Motor neuron (in vitro differentiated cells): ENCODE measurements at regions not wholly inside any gene's neighbourhood (a gene's known extent, or its start where the extent isn't known, plus 50 kb on each side); places are given as distances from the start of the nearest gene placed in this dataset.
A peak's percentile ranks its signal among the peaks of the same experiment; 100 is the strongest.

Source experiments
- ATAC-seq, 8 experiments: fragments of 200-7000 bp; cut with Tn5 transposase; replicated peaks in 6 of 8; 2 replicates each; pipeline ENCODE4 v1.8.0; 2021; ENCODE audit warnings: mild to moderate bottlenecking in 8 of 8, moderate library complexity in 8 of 8
- H3K27ac ChIP-seq, 2 donors: fragments of 250-450 bp; sonication (Bioruptor Pico); 2 replicates each; pipeline ENCODE4 v1.9.0; 2021; ENCODE audit warnings: antibody characterized with exemption in 2 of 2, mild to moderate bottlenecking in 2 of 2, moderate library complexity in 1 of 2
- H3K4me1 ChIP-seq, 2 donors: fragments of 250-450 bp; sonication (Bioruptor Pico); replicated peaks in 1 of 2; 2 replicates each; pipeline ENCODE4 v1.6.1; 2021; ENCODE audit warnings: antibody characterized with exemption in 2 of 2, mild to moderate bottlenecking in 2 of 2, moderate library complexity in 1 of 2
- H3K4me3 ChIP-seq, 5 donors: fragments of 250-450 bp; sonication (Bioruptor Pico); 2 replicates each; pipeline ENCODE4 v1.9.0; 2021; ENCODE audit warnings: antibody characterized with exemption in 5 of 5, mild to moderate bottlenecking in 5 of 5, moderate library complexity in 4 of 5
- WGBS, 10 experiments: fragments of 450-650 bp; shearing (Covaris generic); methylation state at CpG; one replicate each; pipeline ENCODE4 v1.0.0; 2022; 5-methylcytosine and 5-hydroxymethylcytosine counted together
- in situ Hi-C, 9 experiments: fragments of 400-800 bp; cut with MboI; loops; one replicate each; pipeline ENCODE4 v1.15.0; 2021; ENCODE audit warnings: low sequenced_read_pairs in 9 of 9, low pct_unique_long_range_greater_than_20kb in 2 of 9; ENCODE audit not compliant: unreplicated experiment in 9 of 9

- H3K27ac ChIP-seq: no peak overlapping the region
- WGBS, 10 experiments: 0 to 100% (median 57%) methylated on average over 1 to 2 of the region's 2 CpGs; no CpG with 5 or more reads in 1 of the 10 experiments
- H3K4me3 ChIP-seq: no peak overlapping the region
- H3K4me1 ChIP-seq: peaks cover 2 to 12% of the 10 kb centered on the region in 2 donors
- no peak for ATAC-seq
- in situ Hi-C loops: no loop called here
These were observed 446.4 kb upstream of the CADM1 start for GRCh38 chr11:115950660-115951059.

- 0 to 60% (median 32%) methylated on average over 2 to 8 of the region's 8 CpGs; no CpG with 5 or more reads in 3 of the 10 experiments for WGBS, 10 experiments
- H3K4me3 ChIP-seq: no peak overlapping the region
- H3K4me1 ChIP-seq: peaks cover 32 to 34% of the 10 kb centered on the region in 2 donors
- H3K27ac ChIP-seq: peak overlapping the region; percentile 14 to 69
- in situ Hi-C loops: no loop called here
- ATAC-seq: peak in 5 of 8 experiments; percentile 82 to 90 (median 86)
These were observed 440.4 kb upstream of the CADM1 start for GRCh38 chr11:115944596-115944995.

- WGBS, 10 experiments: 50 to 80% (median 71%) methylated on average over 1 of the region's 2 CpGs; no CpG with 5 or more reads in 6 of the 10 experiments
- H3K27ac ChIP-seq: no peak overlapping the region
- in situ Hi-C loops: no loop called here
- peaks cover 35 to 41% of the 10 kb centered on the region in 2 donors for H3K4me1 ChIP-seq
- no peak overlapping the region for H3K4me3 ChIP-seq
- ATAC-seq: no peak
These were observed 437.8 kb upstream of the CADM1 start for GRCh38 chr11:115942011-115942410.

- H3K27ac ChIP-seq: no peak overlapping the region
- H3K4me3 ChIP-seq: no peak overlapping the region
- in situ Hi-C loops: no loop called here
- peaks cover 35 to 41% of the 10 kb centered on the region in 2 donors for H3K4me1 ChIP-seq
- 40 to 92% (median 57%) methylated on average over 1 to 14 of the region's 15 CpGs; no CpG with 5 or more reads in 3 of the 10 experiments for WGBS, 10 experiments
- peak in 7 of 8 experiments; percentile 69 to 97 (median 73) for ATAC-seq
These were observed 437.3 kb upstream of the CADM1 start for GRCh38 chr11:115941481-115941993.

- no peak overlapping the region for H3K27ac ChIP-seq
- 0 to 100% (median 85%) methylated on average over 1 to 4 of the region's 5 CpGs; no CpG with 5 or more reads in 2 of the 10 experiments for WGBS, 10 experiments
- peaks cover 35 to 38% of the 10 kb centered on the region in 2 donors for H3K4me1 ChIP-seq
- in situ Hi-C loops: no loop called here
- ATAC-seq: peak in 5 of 8 experiments; percentile 5 to 19 (median 12)
- H3K4me3 ChIP-seq: no peak overlapping the region
These were observed 436.8 kb upstream of the CADM1 start for GRCh38 chr11:115941044-115941443.

- no peak for ATAC-seq
- in situ Hi-C loops: no loop called here
- 17 to 100% (median 70%) methylated on average over 1 to 4 of the region's 7 CpGs; no CpG with 5 or more reads in 2 of the 10 experiments for WGBS, 10 experiments
These were observed 435.7 kb upstream of the CADM1 start for GRCh38 chr11:115939731-115940421.

GRCh38 chr11:115939104-115939730 lies 435.0 kb upstream of the CADM1 start:
- 0 to 81% (median 71%) methylated on average over 1 to 4 of the region's 6 CpGs; no CpG with 5 or more reads in 5 of the 10 experiments for WGBS, 10 experiments
- H3K4me3 ChIP-seq: no peak overlapping the region
- peaks cover 22 to 23% of the 10 kb centered on the region in 2 donors for H3K4me1 ChIP-seq
- in situ Hi-C loops: no loop called here
- ATAC-seq: peak in 1 of 8 experiments; percentile 10
- no peak overlapping the region for H3K27ac ChIP-seq

More at GRCh38 chr11:115939731-115940421, 435.7 kb upstream of the CADM1 start:
- Histone ChIP-seq H3K27ac (no peak overlapping the region), H3K4me3 (no peak overlapping the region), H3K4me1 (peaks cover 29 to 30% of the 10 kb centered on the region in 2 donors)

- Histone ChIP-seq H3K4me1 (peaks cover 13 to 26% of the 10 kb centered on the region in 2 donors), H3K27ac (no peak overlapping the region), H3K4me3 (no peak overlapping the region)
- WGBS, 10 experiments: 0 to 100% (median 80%) methylated on average over 1 to 4 of the region's 4 CpGs; no CpG with 5 or more reads in 2 of the 10 experiments
- in situ Hi-C loops: no loop called here
- no peak for ATAC-seq
These were observed 429.3 kb upstream of the CADM1 start for GRCh38 chr11:115933564-115933963.

GRCh38 chr11:115931548-115932083 lies 427.4 kb upstream of the CADM1 start:
- in situ Hi-C loops: no loop called here
- Histone ChIP-seq H3K4me3 (no peak overlapping the region), H3K4me1 (peaks cover 13 to 26% of the 10 kb centered on the region in 2 donors), H3K27ac (no peak overlapping the region)
- no peak for ATAC-seq
- WGBS, 10 experiments: 80 to 100% methylated on average over 1 of the region's 1 CpG; no CpG with 5 or more reads in 8 of the 10 experiments

GRCh38 chr11:115930886-115931547 lies 426.8 kb upstream of the CADM1 start:
- WGBS, 10 experiments: 0 to 60% (median 40%) methylated on average over 1 to 3 of the region's 3 CpGs; no CpG with 5 or more reads in 7 of the 10 experiments
- H3K4me1 ChIP-seq: peaks cover 13 to 26% of the 10 kb centered on the region in 2 donors
- H3K27ac ChIP-seq: no peak overlapping the region
- peak in 3 of 8 experiments; percentile 21 to 50 (median 29) for ATAC-seq
- no peak overlapping the region for H3K4me3 ChIP-seq
- in situ Hi-C loops: no loop called here

- 0 to 71% (median 18%) methylated on average over 1 to 2 of the region's 2 CpGs; no CpG with 5 or more reads in 4 of the 10 experiments for WGBS, 10 experiments
- peak in 4 of 8 experiments; percentile 40 to 89 (median 58) for ATAC-seq
- Histone ChIP-seq H3K27ac (no peak overlapping the region), H3K4me3 (no peak overlapping the region), H3K4me1 (peaks cover 13 to 26% of the 10 kb centered on the region in 2 donors)
- in situ Hi-C loops: no loop called here
These were observed 426.1 kb upstream of the CADM1 start for GRCh38 chr11:115930291-115930690.

GRCh38 chr11:115929618-115930129 lies 425.5 kb upstream of the CADM1 start:
- in situ Hi-C loops: no loop called here
- WGBS, 10 experiments: 0 to 100% (median 79%) methylated on average over 1 to 6 of the region's 6 CpGs; no CpG with 5 or more reads in 2 of the 10 experiments
- ATAC-seq: peak in 3 of 8 experiments; percentile 11 to 48 (median 29)
- H3K4me3 ChIP-seq: no peak overlapping the region
- H3K27ac ChIP-seq: no peak overlapping the region
- H3K4me1 ChIP-seq: peaks cover 13 to 26% of the 10 kb centered on the region in 2 donors
